Tibial nerve (tissue), 4 donors: ENCODE measurements at regions not wholly inside any gene's neighbourhood (a gene's known extent, or its start where the extent isn't known, plus 50 kb on each side); places are given as distances from the start of the nearest gene placed in this dataset.

ENCODE experiments used
- CTCF ChIP-seq, 5 experiments: fragments of 200-600 bp in 3 of 5; fragments of 450-650 bp in 2 of 5; sonication (generic) in 3 of 5; IDR thresholded peaks; one replicate each; pipeline ENCODE4 v1.5.1; 2016 to 2019; ENCODE audit warnings: antibody characterized with exemption in 5 of 5, mild to moderate bottlenecking in 3 of 5, moderate library complexity in 2 of 5
- EP300 ChIP-seq, 2 donors: sonication (generic); formaldehyde crosslinking; IDR thresholded peaks; one replicate each; pipeline ENCODE4 v1.6.1; 2017; ENCODE audit warnings: antibody characterized with exemption in 2 of 2, mild to moderate bottlenecking in 1 of 2
- POLR2A ChIP-seq, 2 donors: fragments of 450-650 bp; IDR thresholded peaks; one replicate each; pipeline ENCODE4 v1.6.1; 2017; ENCODE audit warnings: antibody characterized with exemption in 2 of 2, mild to moderate bottlenecking in 2 of 2, moderate library complexity in 2 of 2

- TF ChIP-seq CTCF (IDR thresholded peaks at IDR 0.05) (no peak), EP300 (IDR thresholded peaks at IDR 0.05) (no peak), POLR2A (IDR thresholded peaks at IDR 0.05) (no peak)
These were observed 571.0 kb downstream of the CDH8 start for GRCh38 chr16:61465285-61465684.
